ENCODE measurements at regions not wholly inside any gene's neighbourhood (a gene's known extent, or its start where the extent isn't known, plus 50 kb on each side); places are given as distances from the start of the nearest gene placed in this dataset.
"Not testable (repeated sequence)": the region's sequence is repeated elsewhere in the genome, so short reads cannot be mapped to it uniquely, and the experiment has no call there.

- DNase-seq = no peak
Observed at GRCh38 chr10:109647627-109648026, 275.7 kb downstream of the XPNPEP1 start.

DNA sequence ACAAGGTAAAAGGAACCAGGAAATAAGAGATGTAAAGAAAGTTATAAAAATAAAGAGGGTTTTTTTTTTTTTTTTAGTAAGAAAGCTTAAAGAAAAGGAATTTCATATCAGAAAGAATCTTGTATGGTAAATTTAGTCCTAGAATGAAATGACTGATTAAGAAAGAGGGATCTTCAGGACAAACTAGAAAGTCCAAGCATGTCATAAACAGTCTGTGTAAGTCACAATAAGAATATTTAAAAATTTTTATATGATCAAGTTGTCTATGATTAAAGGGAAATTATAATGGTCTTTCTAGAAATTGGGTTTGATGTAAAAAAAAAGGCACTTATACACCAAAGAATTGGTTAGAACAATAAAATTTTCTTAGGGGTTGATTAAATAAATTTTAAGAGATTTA, 289.5 kb downstream of the XPNPEP1 start:
- no peak for DNase-seq

DNA sequence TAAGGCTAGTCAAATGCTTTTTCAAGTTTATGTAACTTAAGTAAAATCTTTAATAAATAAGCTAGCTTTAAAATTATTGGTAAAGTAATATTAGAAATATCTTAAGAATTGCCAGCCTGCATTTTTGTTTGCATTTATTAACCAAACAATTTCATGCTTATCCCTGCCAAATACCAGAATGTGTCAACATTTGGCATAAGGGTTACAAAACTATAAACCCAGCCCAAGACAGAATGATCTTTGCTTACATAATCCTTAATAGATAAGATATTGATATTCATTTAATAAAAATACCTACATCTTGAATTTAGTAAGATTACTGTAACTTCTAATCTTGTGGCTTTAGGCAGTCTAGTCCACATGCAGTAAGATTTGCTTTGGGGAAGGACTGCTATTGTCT, 290.3 kb downstream of the XPNPEP1 start:
- not testable (repeated sequence) for DNase-seq

DNA sequence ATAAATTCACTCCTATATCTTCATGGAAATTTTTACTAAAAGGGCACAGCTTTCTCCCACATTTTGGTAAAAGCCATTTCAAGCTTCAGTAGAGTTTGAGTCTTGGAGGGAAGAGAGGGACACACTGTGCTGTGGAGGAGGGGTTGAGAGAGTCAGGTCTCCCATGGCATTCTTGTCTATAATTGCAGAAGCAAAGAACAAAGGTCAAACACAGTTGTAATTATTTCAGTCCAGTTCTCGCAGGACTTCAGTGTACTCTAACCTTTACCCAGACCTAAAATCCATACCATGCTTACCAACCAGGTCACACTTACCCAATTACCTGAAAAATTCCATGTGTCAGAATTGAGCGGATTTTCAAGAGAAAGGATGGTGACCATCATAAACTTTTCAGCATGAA, 298.4 kb downstream of the XPNPEP1 start:
- no peak for DNase-seq

DNA sequence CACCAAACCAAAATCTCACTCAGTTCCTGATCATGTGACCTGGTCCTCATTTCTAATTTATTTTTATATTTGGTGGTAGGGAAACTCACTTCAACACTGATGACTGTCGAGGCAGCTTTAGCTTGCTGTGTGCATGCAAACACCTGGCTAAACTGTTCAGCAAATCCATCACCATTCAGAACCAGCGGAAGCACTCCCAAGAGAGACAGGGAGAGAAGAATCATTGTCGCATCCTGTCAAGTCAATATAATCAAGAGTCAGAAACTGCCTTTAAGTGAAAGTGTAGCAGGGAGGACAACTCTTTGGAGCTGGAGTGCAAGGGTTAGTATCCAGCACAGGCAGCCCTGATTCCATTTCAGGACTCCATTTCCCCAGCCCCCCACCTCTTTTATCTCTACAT, 300.7 kb downstream of the XPNPEP1 start:
- no peak for DNase-seq

DNA sequence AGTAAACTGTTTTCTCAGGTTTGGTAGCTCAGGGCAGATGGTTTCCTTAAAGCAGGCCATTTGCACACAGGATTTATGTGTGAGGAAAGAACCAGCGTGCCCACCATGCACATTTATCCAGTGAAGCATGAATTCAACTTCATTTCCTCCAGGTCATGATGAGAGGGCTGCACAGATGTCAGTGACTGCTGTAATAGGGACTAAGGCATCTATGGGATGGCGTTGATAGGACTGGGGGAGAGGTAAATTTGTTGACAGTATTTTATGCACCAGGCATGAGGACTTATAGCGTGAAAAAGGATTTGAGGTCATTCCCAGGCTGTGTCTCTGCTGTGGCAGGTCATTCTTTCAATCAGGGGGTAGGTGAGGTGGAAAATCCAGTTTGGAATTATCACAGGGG, 302.9 kb downstream of the XPNPEP1 start:
- no peak for DNase-seq

GRCh38 chr10:109619914-109620313, 303.4 kb downstream of the XPNPEP1 start:
- no peak for DNase-seq

DNA sequence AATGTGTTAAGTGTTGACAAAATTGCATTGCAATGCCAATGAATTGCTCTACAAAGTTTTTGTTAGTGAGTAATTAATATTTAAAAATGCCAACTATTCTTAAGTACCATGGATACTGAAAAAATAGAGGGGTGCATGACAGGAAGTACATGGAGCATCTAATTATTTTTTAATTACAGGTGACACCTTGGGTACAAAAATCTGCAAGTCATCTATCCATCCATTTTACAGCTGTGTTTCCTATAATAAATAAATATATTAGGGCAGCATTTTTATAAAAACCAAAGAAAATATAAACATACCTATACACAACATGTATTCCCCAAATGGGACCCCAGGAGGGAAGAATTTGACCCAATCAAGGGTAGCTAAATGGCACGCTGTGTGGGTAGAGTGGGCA, 304.6 kb downstream of the XPNPEP1 start:
- DNase-seq = no peak

DNA sequence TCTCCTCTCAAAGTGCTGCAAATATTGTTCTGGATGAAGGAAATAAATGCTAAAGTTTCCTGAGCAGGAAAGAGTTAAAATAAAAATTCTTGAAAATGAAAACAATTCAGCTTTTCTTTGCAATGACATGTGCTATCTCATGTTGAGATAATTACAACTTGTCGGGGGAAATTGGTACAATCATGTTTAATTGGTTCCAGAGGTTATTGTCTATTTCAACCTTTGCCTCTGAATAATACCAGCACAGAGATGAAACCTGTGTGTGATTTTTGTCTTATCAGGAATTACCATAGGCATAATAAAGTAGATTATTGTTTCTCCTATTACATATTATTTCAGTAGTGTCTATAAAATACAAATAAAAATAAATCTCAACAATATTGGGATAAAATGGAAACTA, 305.0 kb downstream of the XPNPEP1 start:
- no peak for DNase-seq

DNA sequence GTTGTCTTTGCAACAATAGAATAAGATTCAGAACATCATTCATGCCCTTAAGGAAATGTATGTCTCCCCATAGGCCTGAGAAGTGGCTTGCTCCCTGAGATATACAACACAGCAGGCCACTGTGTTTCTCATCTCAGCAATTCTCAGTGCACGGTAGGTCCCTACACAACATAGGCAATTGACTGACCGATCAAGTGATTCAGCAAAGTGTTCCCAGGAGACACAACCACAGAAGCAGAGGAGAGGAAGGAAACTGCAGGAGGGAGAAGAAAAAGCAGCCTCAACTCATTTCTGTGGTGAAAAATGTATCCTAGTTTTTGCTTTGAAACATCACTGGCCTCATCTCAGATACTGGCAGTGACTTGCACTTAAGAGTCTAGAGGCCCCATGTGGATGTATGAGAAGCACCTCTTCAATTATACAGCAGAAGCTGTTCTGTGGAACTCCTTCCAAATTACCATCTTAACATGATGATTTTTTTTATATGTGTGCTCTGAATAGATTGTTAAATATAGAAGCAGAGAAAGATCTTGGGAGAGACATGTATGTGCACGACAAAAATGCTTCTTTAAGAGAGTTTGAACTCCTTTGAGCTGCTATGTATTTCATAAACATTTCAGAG, 306.8 kb downstream of the XPNPEP1 start:
- no peak for DNase-seq

GRCh38 chr10:109595356-109595755, 328.0 kb downstream of the XPNPEP1 start:
- not testable (repeated sequence) for DNase-seq

- DNase-seq = no peak
Observed at GRCh38 chr10:109593682-109594081, 329.6 kb downstream of the XPNPEP1 start.

DNA sequence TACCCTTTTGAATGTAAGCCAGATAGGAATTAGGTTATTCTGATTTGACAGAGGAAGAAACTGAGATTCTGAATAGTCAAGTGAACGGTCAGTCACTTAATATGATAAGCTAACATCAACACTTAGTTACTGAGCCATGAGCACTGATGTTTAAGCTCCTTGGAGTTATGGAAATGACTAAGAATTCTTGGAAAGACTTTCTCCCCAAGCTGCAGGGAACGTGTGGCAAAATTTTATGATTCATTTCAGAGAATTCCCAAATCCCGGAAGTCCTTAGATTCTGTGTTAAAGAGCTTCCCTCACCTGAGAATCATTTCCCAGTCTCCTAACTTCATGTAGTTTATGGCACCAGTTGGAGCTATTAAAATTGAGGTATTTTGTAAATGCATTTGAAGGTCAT, 330.9 kb downstream of the XPNPEP1 start:
- DNase-seq = no peak

DNA sequence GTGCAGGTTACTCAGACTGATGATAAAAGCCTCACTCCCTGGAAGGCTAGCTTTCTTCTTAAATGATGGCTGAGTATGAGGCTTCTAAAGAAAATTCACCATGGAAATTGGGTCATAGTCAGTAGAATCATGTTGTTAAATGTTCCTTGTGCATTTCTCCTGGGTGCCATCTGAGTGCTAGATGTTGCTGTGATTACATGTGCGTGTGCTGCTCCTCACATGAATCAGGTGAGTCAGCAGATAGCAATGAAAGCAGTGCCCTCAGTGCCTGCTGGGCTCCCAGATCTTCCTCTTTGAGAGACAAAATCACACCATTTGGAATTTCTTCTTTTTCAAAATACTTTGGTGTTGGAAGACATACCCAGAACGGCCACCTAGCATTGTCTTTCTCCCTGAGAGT, 331.7 kb downstream of the XPNPEP1 start:
- no peak for DNase-seq

DNA sequence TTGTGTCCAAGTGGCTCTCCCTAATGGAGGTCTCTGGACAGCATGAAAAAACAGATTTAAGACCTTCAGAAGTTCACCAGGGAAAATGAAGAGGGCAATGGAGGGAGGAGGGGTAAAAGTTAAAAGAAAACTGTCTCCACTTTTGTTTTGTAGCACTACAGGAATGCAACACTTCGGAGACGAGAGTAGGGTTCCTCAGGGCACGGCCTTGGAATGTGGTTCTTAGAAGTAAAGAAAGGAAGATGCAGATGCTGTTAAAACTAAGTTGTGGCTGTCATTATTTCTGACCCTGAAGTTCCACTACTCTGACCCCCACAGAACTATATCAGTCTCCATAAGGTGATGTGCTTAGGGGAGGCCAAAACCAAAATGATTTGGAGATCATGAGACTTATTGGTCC, 335.1 kb downstream of the XPNPEP1 start:
- DNase-seq = no peak

- no peak for DNase-seq
Observed at GRCh38 chr10:109587366-109587765, 335.9 kb downstream of the XPNPEP1 start.

DNA sequence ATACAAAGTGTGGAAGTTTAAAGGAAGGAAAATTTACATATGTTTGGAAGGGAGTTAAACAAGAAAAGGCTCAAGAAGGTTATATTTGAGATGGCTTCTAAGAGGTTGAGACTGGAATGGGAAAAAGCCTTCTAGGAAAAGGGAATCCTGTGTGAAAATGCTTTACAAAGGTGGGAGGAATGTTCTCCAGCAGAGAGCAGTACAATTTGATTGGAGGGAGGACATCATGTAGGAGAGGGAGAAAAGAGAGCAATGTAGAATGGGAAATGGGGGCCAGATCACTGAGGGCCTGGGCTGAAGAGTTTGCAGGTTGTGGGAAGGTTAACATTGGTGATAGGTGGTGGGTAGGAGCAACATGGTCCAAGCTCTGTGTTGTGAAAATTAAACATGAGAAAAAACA, 366.9 kb downstream of the XPNPEP1 start:
- no peak for DNase-seq

- DNase-seq = not testable (repeated sequence)
Observed at GRCh38 chr10:109542050-109542603, 381.2 kb downstream of the XPNPEP1 start.

DNA sequence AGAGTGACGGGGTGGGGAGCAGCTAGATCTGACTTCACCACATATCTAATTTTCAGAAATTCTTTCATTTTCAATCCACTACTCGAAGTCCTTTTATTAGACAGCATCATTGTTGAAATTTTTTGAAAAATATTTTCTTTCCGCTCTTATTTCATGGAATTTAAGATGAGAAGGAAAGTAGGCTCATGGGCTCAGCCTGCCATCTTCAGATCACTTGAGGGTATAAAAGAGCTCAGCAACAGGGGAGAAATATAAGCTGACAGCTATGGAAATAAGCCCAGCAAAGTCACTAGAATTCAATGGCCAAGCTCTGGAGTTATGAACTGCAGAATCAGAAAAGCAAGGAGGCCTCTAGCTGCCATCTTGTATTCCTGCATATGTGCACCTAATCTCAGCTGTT, 389.1 kb downstream of the XPNPEP1 start:
- no peak for DNase-seq

GRCh38 chr10:109529258-109529657, 394.1 kb downstream of the XPNPEP1 start:
- DNase-seq = no peak

DNA sequence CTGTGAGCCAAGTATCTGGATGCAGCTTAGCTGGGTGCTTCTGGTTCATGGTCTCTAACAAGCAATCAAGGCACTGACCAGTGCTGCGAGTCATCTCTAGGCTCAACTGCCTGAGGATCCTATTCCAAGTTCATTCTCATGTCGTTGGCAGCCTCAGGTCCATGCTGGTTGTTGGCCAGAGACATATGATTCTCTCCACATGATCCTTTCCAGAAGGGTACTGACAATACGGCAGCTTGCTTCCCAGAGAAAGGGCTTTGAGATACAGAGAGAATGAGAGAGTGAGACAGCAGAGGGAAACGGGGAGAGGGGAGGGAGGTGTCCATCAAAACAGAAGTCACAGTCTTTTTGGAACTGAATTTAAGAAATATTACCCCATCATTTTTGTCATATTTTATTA, 405.6 kb downstream of the XPNPEP1 start:
- no peak for DNase-seq

- DNase-seq = no peak
Observed at GRCh38 chr10:109504401-109504800, 418.9 kb downstream of the XPNPEP1 start.

DNA sequence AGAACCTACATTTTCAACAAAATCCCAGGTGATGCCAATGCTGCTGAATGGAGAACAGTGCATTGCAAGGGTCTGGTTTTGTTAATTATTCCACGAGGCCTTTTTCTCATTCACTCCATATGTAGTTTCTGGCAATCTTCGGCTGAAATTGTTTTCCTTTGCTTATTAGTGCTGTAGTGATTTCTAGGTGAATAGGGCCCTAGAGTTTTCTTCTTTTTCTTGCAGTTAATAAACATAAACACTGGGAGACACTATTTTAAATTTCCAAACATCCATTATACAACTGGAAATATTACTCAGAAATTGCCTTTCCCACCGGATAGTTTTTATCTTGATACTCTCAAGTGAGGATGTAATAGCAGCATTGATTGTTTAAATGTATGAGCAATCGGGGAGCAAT, 435.6 kb downstream of the XPNPEP1 start:
- no peak for DNase-seq

DNA sequence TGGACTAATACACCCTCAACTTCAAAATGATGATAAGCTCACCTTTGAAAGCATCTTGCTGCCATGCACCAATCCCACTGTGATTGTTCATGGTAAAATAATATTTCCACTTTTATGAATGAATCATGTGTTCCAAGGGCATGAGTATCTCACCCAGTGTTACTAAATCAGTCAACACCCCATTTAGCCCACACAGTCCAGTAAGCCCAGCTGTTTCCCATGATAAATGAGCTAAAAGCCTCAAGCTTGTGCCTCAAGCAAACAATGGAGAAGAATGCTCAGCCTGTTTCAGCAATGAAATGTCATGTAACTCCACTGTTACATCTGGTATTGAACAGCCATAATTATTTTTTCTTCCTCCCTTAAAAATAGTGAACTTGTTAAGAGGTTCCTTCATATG, 442.5 kb downstream of the XPNPEP1 start:
- no peak for DNase-seq

- no peak for DNase-seq
Observed at GRCh38 chr10:109475711-109476421, 447.4 kb downstream of the XPNPEP1 start.
